WI38 (cell line): ENCODE measurements at regions not wholly inside any gene's neighbourhood (a gene's known extent, or its start where the extent isn't known, plus 50 kb on each side); places are given as distances from the start of the nearest gene placed in this dataset.

Experiments
- H3K4me3 ChIP-seq: 2 replicates; pipeline ENCODE4 v1.5.1; 2011; ENCODE audit warnings: low read depth, mild to moderate bottlenecking, control low read depth, low read length
- TF ChIP-seq, protein P1 (sequence below): IDR thresholded peaks from 2 replicates; pipeline ENCODE4 v1.5.1; 2012; ENCODE audit warnings: low read depth, mild to moderate bottlenecking, control low read depth, low read length

GRCh38 chr16:51538707-51539498 lies 387.8 kb upstream of the SALL1 start:
- TF ChIP-seq, protein P1, sequence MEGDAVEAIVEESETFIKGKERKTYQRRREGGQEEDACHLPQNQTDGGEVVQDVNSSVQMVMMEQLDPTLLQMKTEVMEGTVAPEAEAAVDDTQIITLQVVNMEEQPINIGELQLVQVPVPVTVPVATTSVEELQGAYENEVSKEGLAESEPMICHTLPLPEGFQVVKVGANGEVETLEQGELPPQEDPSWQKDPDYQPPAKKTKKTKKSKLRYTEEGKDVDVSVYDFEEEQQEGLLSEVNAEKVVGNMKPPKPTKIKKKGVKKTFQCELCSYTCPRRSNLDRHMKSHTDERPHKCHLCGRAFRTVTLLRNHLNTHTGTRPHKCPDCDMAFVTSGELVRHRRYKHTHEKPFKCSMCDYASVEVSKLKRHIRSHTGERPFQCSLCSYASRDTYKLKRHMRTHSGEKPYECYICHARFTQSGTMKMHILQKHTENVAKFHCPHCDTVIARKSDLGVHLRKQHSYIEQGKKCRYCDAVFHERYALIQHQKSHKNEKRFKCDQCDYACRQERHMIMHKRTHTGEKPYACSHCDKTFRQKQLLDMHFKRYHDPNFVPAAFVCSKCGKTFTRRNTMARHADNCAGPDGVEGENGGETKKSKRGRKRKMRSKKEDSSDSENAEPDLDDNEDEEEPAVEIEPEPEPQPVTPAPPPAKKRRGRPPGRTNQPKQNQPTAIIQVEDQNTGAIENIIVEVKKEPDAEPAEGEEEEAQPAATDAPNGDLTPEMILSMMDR, result no peak

DNA sequence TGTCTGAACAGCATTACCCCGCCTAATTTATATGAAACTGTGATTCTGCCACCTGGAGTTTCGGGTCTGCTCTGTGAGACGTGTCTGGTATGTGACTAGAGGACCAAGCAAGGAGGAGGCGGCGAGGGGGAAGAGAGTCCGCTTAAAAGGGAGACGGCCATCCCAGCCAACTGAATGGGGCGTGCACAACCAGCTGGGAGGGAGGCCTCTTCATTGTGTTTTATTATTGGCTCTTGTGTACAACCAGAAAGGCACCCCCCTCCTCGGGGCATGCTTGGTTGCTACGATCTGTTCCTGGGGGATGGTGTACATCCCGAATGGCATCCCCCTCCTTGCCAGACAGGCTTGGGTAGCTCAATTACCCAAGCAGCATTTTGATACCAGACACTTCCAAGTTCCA lies 384.5 kb upstream of the SALL1 start:
- H3K4me3 ChIP-seq, result no peak overlapping the region
- TF ChIP-seq, protein P1, result no peak

More at GRCh38 chr16:51538707-51539498, 387.8 kb upstream of the SALL1 start:
- H3K4me3 ChIP-seq, result 0 out of 2 replicates have a peak overlapping the region, but pooled peaks have one; percentile 3

DNA sequence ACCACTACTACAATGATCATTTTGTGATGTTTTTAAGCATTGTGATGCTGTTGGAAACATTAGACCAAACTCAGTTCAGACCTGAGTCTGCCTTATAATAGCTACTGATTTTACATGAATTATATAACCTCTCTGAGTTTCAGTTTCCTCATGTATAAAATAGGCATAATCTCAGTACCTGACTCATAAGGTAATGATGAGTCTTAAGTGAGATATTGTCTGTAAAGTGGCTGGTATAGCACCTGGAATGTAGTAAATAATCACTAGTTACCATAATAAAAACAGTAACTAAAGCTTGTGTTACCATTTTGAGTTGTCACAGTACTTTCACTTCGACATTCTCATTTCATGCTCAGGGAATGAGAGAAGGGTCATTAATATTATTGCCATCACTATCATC lies 381.5 kb upstream of the SALL1 start:
- no peak overlapping the region for H3K4me3 ChIP-seq
- TF ChIP-seq, protein P1, result no peak

DNA sequence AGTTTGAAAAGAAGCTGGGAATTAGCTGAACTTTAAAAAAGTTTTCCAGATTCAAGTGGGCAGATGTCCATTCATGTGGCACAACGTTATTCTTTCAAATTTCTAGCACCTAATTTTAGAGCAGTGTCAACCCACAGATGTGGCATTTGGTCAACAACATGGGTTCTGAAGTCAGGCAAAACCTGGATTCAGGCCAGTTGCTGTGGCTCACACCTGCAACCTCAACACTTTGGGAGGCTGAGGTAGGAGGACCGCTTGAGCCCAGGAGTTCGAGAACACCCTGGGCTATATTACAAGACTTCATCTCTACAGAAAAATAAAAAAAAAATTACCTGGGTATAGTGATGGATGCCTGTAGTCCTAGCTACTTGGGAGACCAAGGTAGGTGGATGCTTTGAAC lies 380.2 kb upstream of the SALL1 start:
- TF ChIP-seq, protein P1, result no peak
- H3K4me3 ChIP-seq, result no peak overlapping the region

DNA sequence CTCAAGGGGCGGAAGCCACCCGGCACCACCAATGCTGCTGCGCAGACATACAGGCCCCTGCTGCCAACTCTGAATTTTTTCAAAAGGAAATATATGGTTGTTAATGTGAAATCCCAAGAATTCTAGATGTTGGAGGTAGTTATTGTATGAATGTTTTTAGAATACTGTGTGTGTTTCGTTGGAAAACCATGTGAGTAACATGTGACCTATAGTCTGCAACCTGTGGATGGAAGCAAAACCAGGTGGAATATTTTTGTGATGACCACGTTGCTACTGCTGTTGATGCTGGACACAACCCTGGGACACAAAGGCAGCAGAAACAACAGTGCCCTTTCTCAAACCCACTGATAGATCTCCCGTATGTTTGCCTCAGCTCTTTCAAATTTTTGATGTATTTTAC lies 376.3 kb upstream of the SALL1 start:
- TF ChIP-seq, protein P1, result no peak
- H3K4me3 ChIP-seq, result no peak overlapping the region

- H3K4me3 ChIP-seq, result no peak overlapping the region
- TF ChIP-seq, protein P1, result no peak
Observed at GRCh38 chr16:51526621-51527020, 375.6 kb upstream of the SALL1 start.

GRCh38 chr16:51524555-51525373 lies 373.7 kb upstream of the SALL1 start:
- TF ChIP-seq, protein P1, result no peak
- H3K4me3 ChIP-seq, result no peak overlapping the region
